HepG2 (cell line): ENCODE measurements at regions not wholly inside any gene's neighbourhood (a gene's known extent, or its start where the extent isn't known, plus 50 kb on each side); places are given as distances from the start of the nearest gene placed in this dataset.

ENCODE experiments used
- ATAC-seq: fragments of 200-7000 bp; cut with Tn5 transposase; 3 replicates; pipeline ENCODE4 v1.9.1; 2020; ENCODE audit warnings: mild to moderate bottlenecking, moderate library complexity
- BruUV-seq: library from RNA; stranded (reverse); fragments of 400-500 nt; replicated peaks from 2 replicates; lab custom pipeline; 2021; lab: Mats Ljungman, UMichigan
- CTCF ChIA-PET: fragments of 300-600 bp; formaldehyde crosslinking; extraction: SDS; loops from one replicate; lab custom pipeline; 2021; ENCODE audit warnings: low total read pairs, inconsistent platforms, low intra/inter-chr PET ratio; lab: Yijun Ruan, JAX
- POLR2A ChIA-PET: fragments of 350-600 bp; sonication (Branson Sonifier 250); formaldehyde crosslinking; loops from one replicate; lab custom pipeline; 2020; ENCODE audit warnings: antibody characterized with exemption, inconsistent platforms; lab: Yijun Ruan, JAX
- DNase-seq: peaks from one replicate; pipeline ENCODE4 v3.0.0-alpha.2; 2015; ENCODE audit warnings: low spot score
- FAIRE-seq: peaks from 3 replicates; lab custom pipeline; 2011; peaks lifted over from hg19 to GRCh38; lab: Jason Lieb, UNC
- H2AFZ ChIP-seq: one replicate; pipeline ENCODE4 v1.6.1; 2011; ENCODE audit warnings: low read length, inconsistent platforms
- H3K27ac ChIP-seq: fragments of 300-600 bp; 3 replicates; pipeline ENCODE4 v1.8.0; 2011; ENCODE audit warnings: mixed run types, mild to moderate bottlenecking, mixed read lengths, low read length, inconsistent platforms; ENCODE audit not compliant: insufficient read depth; ENCODE audit errors: extremely low read length
- H3K27me3 ChIP-seq, 2 experiments: fragments of 200-600 bp in 1 of 2; 2 replicates in 1 of 2; 3 replicates in 1 of 2; pipeline versions ENCODE4 v1.6.0 to v1.8.0; 2011; ENCODE audit warnings: low read length in 2 of 2, mild to moderate bottlenecking in 2 of 2, moderate library complexity in 2 of 2, inconsistent platforms in 1 of 2; ENCODE audit not compliant: insufficient read depth in 2 of 2, control insufficient read depth in 1 of 2
- H3K36me3 ChIP-seq, 2 experiments: fragments of 200-600 bp in 1 of 2; replicated peaks in 1 of 2; 2 replicates in 1 of 2; 3 replicates in 1 of 2; pipeline versions ENCODE4 v1.5.1 to v1.8.0; 2011; ENCODE audit warnings: low read length in 2 of 2, inconsistent platforms in 1 of 2; ENCODE audit not compliant: insufficient read depth in 2 of 2, control insufficient read depth in 1 of 2
- H3K4me1 ChIP-seq: 2 replicates; pipeline ENCODE4 v1.5.1; 2012; ENCODE audit warnings: low read length, inconsistent platforms; ENCODE audit not compliant: insufficient read depth
- H3K4me2 ChIP-seq: 2 replicates; pipeline ENCODE4 v1.6.0; 2011; ENCODE audit warnings: low read depth, low read length, inconsistent platforms
- H3K4me3 ChIP-seq, 3 experiments: fragments of 200-600 bp in 1 of 3; sonication (generic), shearing (Covaris generic) in 1 of 3; replicated peaks in 1 of 3; 2 replicates each; pipeline ENCODE4 v1.5.1; 2011 to 2016; ENCODE audit warnings: low read length in 3 of 3, inconsistent platforms in 2 of 3, low read depth in 2 of 3, mild to moderate bottlenecking in 2 of 3, control low read depth in 1 of 3, mixed read lengths in 1 of 3; ENCODE audit not compliant: insufficient read depth in 1 of 3
- H3K79me2 ChIP-seq: one replicate; pipeline ENCODE4 v1.6.1; 2011; ENCODE audit warnings: low read length, inconsistent platforms; ENCODE audit not compliant: insufficient read depth
- H3K9ac ChIP-seq: 2 replicates; pipeline ENCODE4 v1.6.0; 2011; ENCODE audit warnings: mild to moderate bottlenecking, low read depth, low read length, inconsistent platforms; ENCODE audit not compliant: insufficient read depth
- H3K9me3 ChIP-seq: 2 replicates; pipeline ENCODE4 v1.5.1; 2012; ENCODE audit warnings: mild to moderate bottlenecking, low read length
- H4K20me1 ChIP-seq: 2 replicates; pipeline ENCODE4 v1.6.0; 2011; ENCODE audit warnings: inconsistent platforms, mild to moderate bottlenecking, low read length, moderate library complexity; ENCODE audit not compliant: insufficient read depth
- CCDC6 ChIP-seq: sonication (generic); formaldehyde crosslinking; IDR thresholded peaks from 2 replicates; pipeline ENCODE4 v1.8.1; 2022; ENCODE audit warnings: mild to moderate bottlenecking, missing genetic modification reagents, moderate library complexity
- HNRNPUL1 ChIP-seq: fragments of 200-400 bp; formaldehyde crosslinking; IDR thresholded peaks from 2 replicates; pipeline ENCODE4 v1.6.1; 2017; ENCODE audit warnings: low read depth, mild to moderate bottlenecking, low read length, moderate library complexity
- KDM5A ChIP-seq: fragments of 200-600 bp; sonication (generic); IDR thresholded peaks from 2 replicates; pipeline ENCODE4 v1.7.0; 2018; ENCODE audit warnings: antibody characterized with exemption, mild to moderate bottlenecking, low read length, borderline replicate concordance
- RXRA ChIP-seq: sonication (generic); formaldehyde crosslinking; IDR thresholded peaks from 2 replicates; pipeline ENCODE4 v1.5.1; 2020; ENCODE audit warnings: missing genetic modification reagents
- ZNF510 ChIP-seq: sonication (generic); formaldehyde crosslinking; IDR thresholded peaks from 2 replicates; pipeline ENCODE4 v1.4.0; 2020; ENCODE audit warnings: low read depth, mild to moderate bottlenecking, missing genetic modification reagents
- ZNF564 ChIP-seq: sonication (generic); formaldehyde crosslinking; IDR thresholded peaks from 2 replicates; pipeline ENCODE4 v1.8.1; 2023; ENCODE audit warnings: mild to moderate bottlenecking, missing genetic modification reagents
- WGBS: methylation state at CpG from one replicate; pipeline ENCODE4 v1.1.6; 2017; ENCODE audit warnings: low lambda C conversion rate; 5-methylcytosine and 5-hydroxymethylcytosine counted together
- in situ Hi-C: cut with HindIII; loops from 2 replicates; pipeline ENCODE4 v1.10.0; 2017; ENCODE audit warnings: low pct_unique_long_range_greater_than_20kb; ENCODE audit not compliant: extremely low pct_ligation_motif_present
- intact Hi-C: fragments of 100-400 bp; cut with micrococcal nuclease; formaldehyde crosslinking; loops from one replicate; pipeline ENCODE4 v1.10.0; 2022; ENCODE audit not compliant: unreplicated experiment
- TF ChIP-seq, protein P1 (sequence below): sonication (generic); formaldehyde crosslinking; IDR thresholded peaks from 2 replicates; pipeline ENCODE4 v1.4.0; 2020; ENCODE audit warnings: missing genetic modification reagents

GRCh38 chr4:71186566-71187403 lies 152.0 kb upstream of the SLC4A4 start:
- ATAC-seq (peak; percentile 79), DNase-seq (no peak), FAIRE-seq (no peak)
- Histone ChIP-seq H3K4me2 (peak overlapping the region; percentile 78), H3K36me3 (no peaks in the 10 kb centered on the region), H3K4me3 (peak overlapping the region; percentile 45 to 73 (median 56); a peak in 4 of 6 replicates), H3K27ac (no peak overlapping the region), H3K79me2 (no peaks in the 10 kb centered on the region), H2AFZ (no peak overlapping the region), H3K9me3 (no peaks in the 10 kb centered on the region), H3K27me3 (peaks cover 1 to 36% of the 10 kb centered on the region in 2 experiments; a peak in 3 of 5 replicates), H3K4me1 (peaks cover 15% of the 10 kb centered on the region), H3K9ac (no peak overlapping the region), H4K20me1 (no peaks in the 10 kb centered on the region)
- intact Hi-C loops (no loop called here), in situ Hi-C loops (loop anchor here (10.0 kb wide), 1 partner anchor 368 kb away; no protein-coding TSS in a partner anchor)
- WGBS, result 5% methylated on average over 10 of the region's 105 CpGs
- BruUV-seq, result no TSS peak
- CTCF ChIA-PET, result no interaction called here
- POLR2A ChIA-PET, result no interaction called here
- TF ChIP-seq RXRA (CRISPR knock-in tag) (peak; percentile 6; the same call in 1 of the 2 replicates), KDM5A (no peak), CCDC6 (0 out of 2 replicates have a peak, but pooled peaks have one; percentile 20), HNRNPUL1 (no peak), ZNF510 (CRISPR knock-in tag) (no peak), ZNF564 (0 out of 2 replicates have a peak, but pooled peaks have one; percentile 26)
- TF ChIP-seq, protein P1, sequence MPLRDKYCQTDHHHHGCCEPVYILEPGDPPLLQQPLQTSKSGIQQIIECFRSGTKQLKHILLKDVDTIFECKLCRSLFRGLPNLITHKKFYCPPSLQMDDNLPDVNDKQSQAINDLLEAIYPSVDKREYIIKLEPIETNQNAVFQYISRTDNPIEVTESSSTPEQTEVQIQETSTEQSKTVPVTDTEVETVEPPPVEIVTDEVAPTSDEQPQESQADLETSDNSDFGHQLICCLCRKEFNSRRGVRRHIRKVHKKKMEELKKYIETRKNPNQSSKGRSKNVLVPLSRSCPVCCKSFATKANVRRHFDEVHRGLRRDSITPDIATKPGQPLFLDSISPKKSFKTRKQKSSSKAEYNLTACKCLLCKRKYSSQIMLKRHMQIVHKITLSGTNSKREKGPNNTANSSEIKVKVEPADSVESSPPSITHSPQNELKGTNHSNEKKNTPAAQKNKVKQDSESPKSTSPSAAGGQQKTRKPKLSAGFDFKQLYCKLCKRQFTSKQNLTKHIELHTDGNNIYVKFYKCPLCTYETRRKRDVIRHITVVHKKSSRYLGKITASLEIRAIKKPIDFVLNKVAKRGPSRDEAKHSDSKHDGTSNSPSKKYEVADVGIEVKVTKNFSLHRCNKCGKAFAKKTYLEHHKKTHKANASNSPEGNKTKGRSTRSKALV, result peak; percentile 75
